A673 (cell line): ENCODE measurements at regions not wholly inside any gene's neighbourhood (a gene's known extent, or its start where the extent isn't known, plus 50 kb on each side); places are given as distances from the start of the nearest gene placed in this dataset.

Experiments used
- EZH2 ChIP-seq: fragments of 200-600 bp; sonication (generic); IDR thresholded peaks from 2 replicates; pipeline ENCODE4 v1.6.1; 2017; ENCODE audit warnings: borderline replicate concordance, low read depth, mild to moderate bottlenecking, mixed read lengths, antibody characterized with exemption, low read length; ENCODE audit not compliant: poor library complexity, severe bottlenecking
- TF ChIP-seq, protein P1 (sequence below): fragments of 300-800, 200-600 bp; sonication (generic); conservative IDR thresholded peaks from 2 replicates; pipeline ENCODE4 v1.5.1; 2017; ENCODE audit warnings: low read depth, mild to moderate bottlenecking, antibody characterized with exemption, low read length, moderate library complexity, mixed read lengths

DNA sequence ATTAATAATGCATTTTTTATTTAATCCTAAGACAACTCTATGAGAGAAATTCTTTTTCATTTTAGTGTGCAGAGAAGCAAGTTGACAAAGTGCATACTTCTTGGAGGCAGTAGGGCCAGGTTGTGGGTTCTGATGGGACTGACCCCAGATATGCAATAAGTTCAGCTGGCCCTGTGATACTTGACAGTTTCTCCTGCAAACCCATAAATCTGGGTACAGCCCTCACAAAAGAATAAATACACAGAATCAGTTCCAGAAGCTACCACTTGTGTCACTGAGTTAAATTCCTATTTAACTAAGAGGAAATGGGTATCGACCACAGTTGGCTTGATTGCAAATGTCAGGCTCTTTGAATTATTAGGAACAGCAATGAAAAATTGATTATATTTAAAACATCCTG lies 598.5 kb upstream of the API5 start:
- TF ChIP-seq, protein P1, sequence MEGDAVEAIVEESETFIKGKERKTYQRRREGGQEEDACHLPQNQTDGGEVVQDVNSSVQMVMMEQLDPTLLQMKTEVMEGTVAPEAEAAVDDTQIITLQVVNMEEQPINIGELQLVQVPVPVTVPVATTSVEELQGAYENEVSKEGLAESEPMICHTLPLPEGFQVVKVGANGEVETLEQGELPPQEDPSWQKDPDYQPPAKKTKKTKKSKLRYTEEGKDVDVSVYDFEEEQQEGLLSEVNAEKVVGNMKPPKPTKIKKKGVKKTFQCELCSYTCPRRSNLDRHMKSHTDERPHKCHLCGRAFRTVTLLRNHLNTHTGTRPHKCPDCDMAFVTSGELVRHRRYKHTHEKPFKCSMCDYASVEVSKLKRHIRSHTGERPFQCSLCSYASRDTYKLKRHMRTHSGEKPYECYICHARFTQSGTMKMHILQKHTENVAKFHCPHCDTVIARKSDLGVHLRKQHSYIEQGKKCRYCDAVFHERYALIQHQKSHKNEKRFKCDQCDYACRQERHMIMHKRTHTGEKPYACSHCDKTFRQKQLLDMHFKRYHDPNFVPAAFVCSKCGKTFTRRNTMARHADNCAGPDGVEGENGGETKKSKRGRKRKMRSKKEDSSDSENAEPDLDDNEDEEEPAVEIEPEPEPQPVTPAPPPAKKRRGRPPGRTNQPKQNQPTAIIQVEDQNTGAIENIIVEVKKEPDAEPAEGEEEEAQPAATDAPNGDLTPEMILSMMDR: no peak
- no peak for TF ChIP-seq EZH2
